ENCODE measurements at regions not wholly inside any gene's neighbourhood (a gene's known extent, or its start where the extent isn't known, plus 50 kb on each side); places are given as distances from the start of the nearest gene placed in this dataset.

DNA sequence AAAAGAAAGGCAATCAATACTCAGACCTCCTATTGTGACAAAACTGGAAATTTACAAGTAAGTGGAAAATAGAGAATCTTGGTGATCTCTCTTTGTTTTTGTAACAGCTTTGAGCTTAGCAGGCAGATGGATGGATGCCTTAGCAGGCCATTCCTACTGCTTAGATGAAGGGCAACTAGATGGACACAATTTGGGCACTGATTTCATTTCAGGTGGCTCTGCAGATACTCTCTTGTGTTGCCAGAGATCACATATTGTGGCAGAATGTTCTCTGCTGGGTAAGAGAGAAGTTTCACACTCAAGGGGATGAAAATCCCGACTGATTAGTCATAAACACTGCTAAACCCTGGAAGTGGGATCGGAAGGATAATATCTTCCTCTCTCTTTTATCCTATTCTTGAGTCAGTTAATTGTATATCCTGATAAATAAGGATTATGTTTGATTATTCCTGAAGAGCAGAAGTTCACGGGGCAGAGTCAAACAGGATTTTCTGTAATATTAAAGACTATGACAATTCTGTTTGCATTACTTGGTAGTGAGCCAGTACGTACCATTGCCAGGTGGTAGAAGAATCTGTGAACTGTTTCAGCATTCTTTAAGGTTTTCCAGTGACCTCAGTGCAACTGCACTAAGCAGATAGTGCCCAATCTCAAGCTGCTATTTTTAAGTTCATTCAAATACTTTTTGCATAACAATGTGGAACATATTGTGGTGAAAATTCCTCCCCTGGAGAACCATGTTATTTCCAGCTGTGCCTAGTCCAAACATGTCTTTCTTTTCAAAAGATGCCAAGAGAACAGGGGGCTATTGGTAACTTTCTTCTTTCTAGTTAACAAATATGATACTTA is 974.3 kb downstream of the FSTL5 start:
- Mint-ChIP-seq H3K4me3 (no peak overlapping the region), H3K36me3 (ENCODE audit: low read depth) (no peaks in the 10 kb centered on the region), H3K27ac (no peak overlapping the region), H3K27me3 (no peaks in the 10 kb centered on the region), H3K9me3 (peaks cover 6% of the 10 kb centered on the region), H3K4me1 (ENCODE audit: low read depth) (no peaks in the 10 kb centered on the region)
- intact Hi-C loops (cut with micrococcal nuclease): no loop called here
- TF ChIP-seq CTCF (IDR thresholded peaks at IDR 0.05): no peak
- no peak for DNase-seq
- no peak for ATAC-seq
- POLR2A ChIA-PET: no interaction called here
- CTCF ChIA-PET: no interaction called here

GRCh38 chr4:161188578-161188977 is 975.2 kb downstream of the FSTL5 start:
- ATAC-seq (no peak), DNase-seq (no peak)
- no peak overlapping the region for H3K4me3 Mint-ChIP-seq
- ChIA-PET CTCF (no interaction called here), POLR2A (no interaction called here)
- H3K27ac Mint-ChIP-seq: no peak overlapping the region
- no peaks in the 10 kb centered on the region for H3K36me3 Mint-ChIP-seq (ENCODE audit: low read depth)
- peaks cover 4% of the 10 kb centered on the region for H3K9me3 Mint-ChIP-seq
- no peak for TF ChIP-seq CTCF (IDR thresholded peaks at IDR 0.05)
- intact Hi-C loops (cut with micrococcal nuclease): no loop called here
- H3K27me3 Mint-ChIP-seq: no peaks in the 10 kb centered on the region
- no peaks in the 10 kb centered on the region for H3K4me1 Mint-ChIP-seq (ENCODE audit: low read depth)

DNA sequence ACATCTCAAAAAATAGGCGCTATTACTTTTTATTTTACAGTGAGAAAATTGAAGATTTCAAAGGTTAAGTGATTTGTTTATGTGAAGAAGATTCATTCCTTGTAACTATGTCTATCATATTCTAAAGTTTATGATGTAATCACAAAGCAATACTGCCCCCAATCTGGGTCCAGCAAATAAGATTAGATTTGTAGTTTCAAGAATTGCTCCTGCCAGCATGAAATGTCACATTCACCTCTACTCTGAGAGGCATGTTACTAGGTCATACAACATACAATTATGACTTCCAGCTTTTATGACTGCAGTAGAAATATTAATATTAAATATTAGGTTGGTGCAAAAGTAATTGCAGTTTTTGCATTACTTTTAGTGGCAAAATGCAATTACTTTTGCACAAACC is 976.2 kb downstream of the FSTL5 start:
- Mint-ChIP-seq H3K27me3 (no peaks in the 10 kb centered on the region), H3K27ac (no peak overlapping the region), H3K4me1 (ENCODE audit: low read depth) (no peaks in the 10 kb centered on the region), H3K36me3 (ENCODE audit: low read depth) (no peaks in the 10 kb centered on the region), H3K9me3 (peaks cover 5% of the 10 kb centered on the region), H3K4me3 (no peak overlapping the region)
- ChIA-PET CTCF (no interaction called here), POLR2A (interaction anchor here (0.7 kb wide), 1 partner anchor 39 kb away, joined by 3 read pairs; no protein-coding TSS in a partner anchor)
- intact Hi-C loops (cut with micrococcal nuclease): no loop called here
- DNase-seq (no peak), ATAC-seq (no peak)
- TF ChIP-seq CTCF (IDR thresholded peaks at IDR 0.05): no peak

DNA sequence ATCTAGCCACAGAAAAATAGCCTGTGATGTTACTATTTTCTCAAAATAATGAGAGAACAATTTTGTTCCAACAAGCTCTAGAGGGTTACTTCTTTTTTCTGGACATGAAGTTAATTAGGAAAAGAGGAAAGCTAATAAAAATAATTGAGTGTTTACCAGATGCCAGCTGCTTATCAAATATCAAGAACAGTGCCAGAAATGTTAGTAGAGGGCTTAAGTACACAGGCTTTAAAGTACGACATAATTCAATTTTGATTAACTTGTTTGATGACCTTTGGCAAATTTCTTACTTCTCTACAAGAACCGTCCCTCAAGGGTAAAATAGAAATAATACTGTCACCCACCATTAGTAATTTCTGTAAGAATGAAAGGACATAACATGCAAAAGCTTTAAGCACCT is 977.0 kb downstream of the FSTL5 start:
- DNase-seq (no peak), ATAC-seq (no peak)
- ChIA-PET CTCF (no interaction called here), POLR2A (no interaction called here)
- Mint-ChIP-seq H3K9me3 (peaks cover 5% of the 10 kb centered on the region), H3K4me3 (no peak overlapping the region), H3K4me1 (ENCODE audit: low read depth) (no peaks in the 10 kb centered on the region), H3K27ac (no peak overlapping the region), H3K27me3 (no peaks in the 10 kb centered on the region), H3K36me3 (ENCODE audit: low read depth) (no peaks in the 10 kb centered on the region)
- intact Hi-C loops (cut with micrococcal nuclease): no loop called here
- TF ChIP-seq CTCF (IDR thresholded peaks at IDR 0.05): no peak

DNA sequence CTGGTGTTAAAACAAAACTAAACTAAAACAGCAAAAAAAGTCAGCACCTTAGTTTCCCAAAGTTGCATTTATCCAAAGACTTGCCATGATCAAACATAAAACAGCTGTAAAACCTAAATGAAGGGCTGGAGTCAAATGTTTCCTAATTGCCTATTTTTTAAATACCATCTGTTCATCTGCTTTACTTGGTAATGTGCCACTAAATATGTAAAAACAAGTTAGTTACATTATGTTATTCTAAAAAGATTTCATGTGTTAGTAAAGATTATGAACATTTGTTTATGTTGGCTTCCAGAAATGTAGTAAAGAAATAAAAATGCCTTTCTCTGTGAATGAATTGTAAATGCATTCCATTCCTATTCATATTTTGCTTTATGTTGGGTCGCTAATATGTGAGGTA is 977.8 kb downstream of the FSTL5 start:
- DNase-seq: no peak
- no peak for TF ChIP-seq CTCF (IDR thresholded peaks at IDR 0.05)

More for the DNA sequence above, 977.8 kb downstream of the FSTL5 start:
- no peaks in the 10 kb centered on the region for H3K36me3 Mint-ChIP-seq (ENCODE audit: low read depth)
- intact Hi-C loops (cut with micrococcal nuclease): no loop called here
- H3K27me3 Mint-ChIP-seq: no peaks in the 10 kb centered on the region
- H3K9me3 Mint-ChIP-seq: peaks cover 6% of the 10 kb centered on the region
- ATAC-seq: no peak
- no peak overlapping the region for H3K4me3 Mint-ChIP-seq
- no peak overlapping the region for H3K27ac Mint-ChIP-seq
- ChIA-PET CTCF (no interaction called here), POLR2A (no interaction called here)
- no peaks in the 10 kb centered on the region for H3K4me1 Mint-ChIP-seq (ENCODE audit: low read depth)
